ENCODE measurements at regions not wholly inside any gene's neighbourhood (a gene's known extent, or its start where the extent isn't known, plus 50 kb on each side); places are given as distances from the start of the nearest gene placed in this dataset.

- TF ChIP-seq, protein P1, sequence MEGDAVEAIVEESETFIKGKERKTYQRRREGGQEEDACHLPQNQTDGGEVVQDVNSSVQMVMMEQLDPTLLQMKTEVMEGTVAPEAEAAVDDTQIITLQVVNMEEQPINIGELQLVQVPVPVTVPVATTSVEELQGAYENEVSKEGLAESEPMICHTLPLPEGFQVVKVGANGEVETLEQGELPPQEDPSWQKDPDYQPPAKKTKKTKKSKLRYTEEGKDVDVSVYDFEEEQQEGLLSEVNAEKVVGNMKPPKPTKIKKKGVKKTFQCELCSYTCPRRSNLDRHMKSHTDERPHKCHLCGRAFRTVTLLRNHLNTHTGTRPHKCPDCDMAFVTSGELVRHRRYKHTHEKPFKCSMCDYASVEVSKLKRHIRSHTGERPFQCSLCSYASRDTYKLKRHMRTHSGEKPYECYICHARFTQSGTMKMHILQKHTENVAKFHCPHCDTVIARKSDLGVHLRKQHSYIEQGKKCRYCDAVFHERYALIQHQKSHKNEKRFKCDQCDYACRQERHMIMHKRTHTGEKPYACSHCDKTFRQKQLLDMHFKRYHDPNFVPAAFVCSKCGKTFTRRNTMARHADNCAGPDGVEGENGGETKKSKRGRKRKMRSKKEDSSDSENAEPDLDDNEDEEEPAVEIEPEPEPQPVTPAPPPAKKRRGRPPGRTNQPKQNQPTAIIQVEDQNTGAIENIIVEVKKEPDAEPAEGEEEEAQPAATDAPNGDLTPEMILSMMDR (IDR thresholded peaks at IDR 0.05; ENCODE audit: insufficient read depth, low read depth, low read length) = no peak
- no peak for DNase-seq (ENCODE audit: low read depth)
- H3K4me3 ChIP-seq (ENCODE audit: low read depth, low read length) = no peak overlapping the region
Measured at GRCh38 chr3:76869726-76870384, 170.0 kb upstream of the ROBO2 start.

DNA sequence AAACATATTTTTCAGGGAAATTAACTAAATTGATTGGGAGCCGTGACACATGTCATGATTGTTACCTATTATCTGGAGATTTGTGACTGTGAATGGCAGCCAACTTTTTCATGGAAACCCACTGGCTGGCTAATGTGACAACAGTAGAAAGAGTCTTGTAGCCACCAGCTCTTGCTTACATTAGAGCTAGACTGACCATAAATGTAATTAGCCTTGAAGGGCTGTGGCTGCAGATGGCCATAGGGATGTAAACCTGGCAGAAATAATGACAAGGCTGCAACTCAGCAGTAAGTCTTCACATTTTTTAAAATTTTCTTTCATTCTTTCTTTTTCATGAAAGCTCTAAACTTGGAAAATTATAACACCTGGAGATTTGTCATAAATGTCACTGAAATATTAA, 168.2 kb upstream of the ROBO2 start:
- TF ChIP-seq, protein P1 (IDR thresholded peaks at IDR 0.05; ENCODE audit: insufficient read depth, low read depth, low read length) = no peak
- DNase-seq (ENCODE audit: low read depth) = no peak
- H3K4me3 ChIP-seq (ENCODE audit: low read depth, low read length) = no peak overlapping the region

- no peak for DNase-seq (ENCODE audit: low read depth)
- TF ChIP-seq, protein P1 (IDR thresholded peaks at IDR 0.05; ENCODE audit: insufficient read depth, low read depth, low read length) = no peak
- no peak overlapping the region for H3K4me3 ChIP-seq (ENCODE audit: low read depth, low read length)
Measured at GRCh38 chr3:76872999-76873398, 166.9 kb upstream of the ROBO2 start.

GRCh38 chr3:76873532-76874242, 166.2 kb upstream of the ROBO2 start:
- TF ChIP-seq, protein P1 (IDR thresholded peaks at IDR 0.05; ENCODE audit: insufficient read depth, low read depth, low read length) = no peak

GRCh38 chr3:76879959-76880358, 159.9 kb upstream of the ROBO2 start:
- H3K4me3 ChIP-seq (ENCODE audit: low read depth, low read length) = no peak overlapping the region
- no peak for DNase-seq (ENCODE audit: low read depth)
- TF ChIP-seq, protein P1 (IDR thresholded peaks at IDR 0.05; ENCODE audit: insufficient read depth, low read depth, low read length) = no peak

More at GRCh38 chr3:76873532-76874242, 166.2 kb upstream of the ROBO2 start:
- DNase-seq (ENCODE audit: low read depth) = no peak
- H3K4me3 ChIP-seq (ENCODE audit: low read depth, low read length) = no peak overlapping the region

DNA sequence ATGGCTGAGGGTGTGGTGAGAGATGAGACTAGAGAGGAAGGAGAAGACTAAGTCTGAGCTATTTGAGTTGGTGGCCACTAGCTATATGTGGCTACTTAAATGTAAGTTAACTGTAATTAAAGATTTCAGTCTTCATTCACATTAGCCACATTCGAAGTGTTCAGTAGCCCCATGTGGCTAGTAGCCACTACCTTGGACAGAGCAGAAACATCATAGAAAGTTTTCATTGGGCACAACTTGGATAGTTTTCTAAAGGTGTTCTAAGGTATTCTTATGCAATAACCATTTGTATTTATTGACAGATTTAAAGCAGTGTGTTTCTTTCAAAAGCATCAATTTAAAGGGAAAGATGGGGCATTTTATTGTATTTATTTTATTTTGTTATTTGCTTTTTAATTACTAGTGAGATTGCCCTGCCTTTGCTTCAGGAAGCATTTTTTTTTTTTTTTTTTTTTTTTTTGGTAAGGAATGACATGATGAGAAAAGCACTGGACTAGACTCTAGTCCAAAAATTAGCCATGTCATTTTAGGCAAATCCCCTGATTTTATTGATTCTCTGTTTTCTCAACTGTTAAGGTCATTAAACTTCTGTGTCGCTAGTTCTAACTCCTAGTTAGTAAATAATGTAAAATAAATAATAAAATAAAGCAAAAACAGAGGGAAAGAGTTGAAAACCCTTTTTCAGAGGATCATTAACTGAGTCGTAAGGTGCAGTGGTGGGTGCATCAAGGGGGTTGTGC, 153.0 kb upstream of the ROBO2 start:
- TF ChIP-seq, protein P1 (IDR thresholded peaks at IDR 0.05; ENCODE audit: insufficient read depth, low read depth, low read length) = no peak
- DNase-seq (ENCODE audit: low read depth) = no peak
- H3K4me3 ChIP-seq (ENCODE audit: low read depth, low read length) = no peak overlapping the region

All from fibroblast of villous mesenchyme (primary cell).